G401.6 (cell line): ENCODE measurements at regions not wholly inside any gene's neighbourhood (a gene's known extent, or its start where the extent isn't known, plus 50 kb on each side); places are given as distances from the start of the nearest gene placed in this dataset.
"Not testable (repeated sequence)": the region's sequence is repeated elsewhere in the genome, so short reads cannot be mapped to it uniquely, and the experiment has no call there.

Experiments
- FAIRE-seq: peaks from 2 replicates; lab custom pipeline; 2012; peaks lifted over from hg19 to GRCh38; lab: Jason Lieb, UNC

- FAIRE-seq = no peak
Observed at GRCh38 chr2:81495556-81495955, 1191.0 kb upstream of the LRRTM1 start.

DNA sequence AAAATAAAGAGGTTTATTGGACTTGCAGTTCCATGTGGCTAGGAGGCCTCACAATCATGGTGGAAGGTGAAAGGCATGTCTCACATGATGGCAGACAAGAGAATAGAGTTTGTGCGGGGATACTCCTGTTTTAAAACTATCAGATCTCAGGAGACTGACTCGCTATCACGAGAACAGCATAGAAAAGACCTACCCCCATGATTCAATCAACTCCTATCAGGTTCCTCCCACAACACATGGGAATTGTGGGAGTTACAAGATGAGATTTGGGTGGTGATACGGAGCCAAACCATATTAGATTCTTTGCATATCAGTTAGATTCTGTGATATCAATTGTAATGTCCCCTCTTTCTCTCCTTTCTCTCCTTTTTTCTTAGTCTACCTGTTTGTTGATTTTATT lies 1178.7 kb upstream of the LRRTM1 start:
- FAIRE-seq = no peak

GRCh38 chr2:81481994-81482368 lies 1177.4 kb upstream of the LRRTM1 start:
- no peak for FAIRE-seq

DNA sequence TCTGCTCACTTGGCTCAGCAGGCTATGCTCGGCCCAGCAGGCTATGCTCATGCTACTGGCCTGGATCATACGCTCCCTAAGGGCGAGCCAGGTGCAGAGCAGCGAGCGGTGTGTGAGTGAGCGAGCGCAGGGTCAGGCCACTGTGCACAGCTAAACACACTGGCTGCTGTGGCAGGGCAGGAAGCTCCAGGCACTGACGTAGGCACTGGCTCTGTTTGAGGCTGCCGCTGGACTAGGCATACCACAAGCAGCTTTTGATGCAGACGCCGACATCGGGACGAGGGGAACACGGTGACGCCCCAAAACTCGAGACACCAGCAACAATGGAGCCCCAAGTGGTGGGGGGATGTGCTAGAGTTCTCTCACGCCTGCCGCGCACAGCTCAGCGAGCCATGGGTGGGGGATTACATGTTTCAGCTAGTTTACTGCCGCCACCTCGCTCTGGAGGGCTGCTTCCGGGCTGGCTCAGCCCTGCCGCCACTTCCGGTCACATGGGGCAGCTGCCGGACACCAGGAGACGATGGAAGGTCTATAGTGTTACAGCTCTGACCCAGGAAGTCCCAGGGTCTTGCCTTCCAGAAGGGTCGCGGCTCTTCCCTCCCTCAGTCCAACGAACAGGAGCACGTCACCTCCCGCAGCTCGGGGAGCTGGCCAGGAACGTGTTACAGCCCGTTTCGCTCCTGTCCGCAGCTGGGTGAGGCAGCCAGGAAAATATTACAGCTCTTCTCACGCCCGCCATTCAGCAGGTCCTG lies 1176.9 kb upstream of the LRRTM1 start:
- no peak for FAIRE-seq

DNA sequence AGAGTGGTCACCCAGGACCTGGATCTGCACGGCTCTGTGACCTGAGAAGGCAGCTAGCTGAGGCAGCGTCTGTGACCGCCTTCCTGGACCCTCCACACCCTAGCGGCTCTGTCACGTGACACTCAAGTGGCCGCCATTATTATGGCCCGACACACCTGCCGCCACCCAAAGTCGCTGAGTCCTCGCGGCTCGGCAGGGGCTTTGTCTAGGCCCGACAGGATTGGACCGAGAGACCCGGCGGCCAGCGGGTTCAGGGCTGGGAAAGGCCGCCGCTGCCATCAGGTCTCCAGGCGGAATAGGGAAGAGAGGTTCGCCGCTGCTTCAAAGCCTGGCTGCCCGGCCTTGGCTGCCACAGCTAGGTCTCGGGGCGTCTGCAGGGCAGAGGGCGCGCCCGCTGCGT lies 1162.5 kb upstream of the LRRTM1 start:
- no peak for FAIRE-seq

- no peak for FAIRE-seq
Observed at GRCh38 chr2:81462420-81462819, 1157.9 kb upstream of the LRRTM1 start.

DNA sequence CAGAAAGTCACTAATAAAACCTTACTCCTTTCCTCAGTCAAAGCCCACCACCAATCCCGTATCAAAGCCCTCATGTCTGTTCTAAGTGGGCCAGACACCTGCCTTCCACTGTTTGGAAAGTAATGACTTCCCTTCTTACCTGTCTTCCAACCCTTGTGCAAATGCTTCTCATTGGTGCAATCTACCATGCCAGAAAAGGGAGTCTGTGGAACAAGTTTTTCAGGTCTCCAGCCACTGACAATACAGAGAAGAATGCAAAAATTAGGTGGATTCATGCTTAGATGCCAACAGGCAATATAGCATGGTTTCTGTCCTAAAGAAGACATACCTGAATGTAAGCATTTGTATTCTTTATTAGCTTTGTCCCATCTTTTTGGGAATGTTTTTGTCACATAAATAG lies 1140.6 kb upstream of the LRRTM1 start:
- no peak for FAIRE-seq

DNA sequence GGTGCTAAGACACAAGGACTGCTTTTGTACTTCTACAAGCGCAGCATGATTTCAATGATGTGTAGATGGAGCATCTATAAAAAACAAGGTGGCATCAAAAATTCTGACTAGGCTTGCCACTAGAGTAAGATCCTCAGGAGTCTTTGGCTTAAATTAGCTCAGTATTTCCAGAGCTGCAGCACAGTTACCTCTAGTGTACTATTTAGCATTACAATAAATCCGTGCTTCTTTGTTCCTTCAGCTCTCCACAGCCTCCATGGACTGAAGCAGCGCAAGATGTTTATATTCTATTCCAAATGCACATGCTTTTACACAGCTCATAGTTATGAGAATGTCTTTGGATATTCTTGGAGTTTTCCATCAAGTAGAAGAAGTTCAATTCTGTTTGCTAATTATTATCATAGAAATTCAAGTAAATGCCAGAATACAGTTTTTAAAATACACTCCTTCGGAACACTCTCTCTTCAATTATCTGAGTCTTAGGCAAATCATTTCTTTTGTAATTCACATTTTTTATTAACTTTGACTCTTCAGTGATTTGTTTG lies 1133.0 kb upstream of the LRRTM1 start:
- no peak for FAIRE-seq

GRCh38 chr2:81436256-81436655 lies 1131.7 kb upstream of the LRRTM1 start:
- FAIRE-seq = no peak

GRCh38 chr2:81412681-81413080 lies 1108.1 kb upstream of the LRRTM1 start:
- FAIRE-seq = no peak

DNA sequence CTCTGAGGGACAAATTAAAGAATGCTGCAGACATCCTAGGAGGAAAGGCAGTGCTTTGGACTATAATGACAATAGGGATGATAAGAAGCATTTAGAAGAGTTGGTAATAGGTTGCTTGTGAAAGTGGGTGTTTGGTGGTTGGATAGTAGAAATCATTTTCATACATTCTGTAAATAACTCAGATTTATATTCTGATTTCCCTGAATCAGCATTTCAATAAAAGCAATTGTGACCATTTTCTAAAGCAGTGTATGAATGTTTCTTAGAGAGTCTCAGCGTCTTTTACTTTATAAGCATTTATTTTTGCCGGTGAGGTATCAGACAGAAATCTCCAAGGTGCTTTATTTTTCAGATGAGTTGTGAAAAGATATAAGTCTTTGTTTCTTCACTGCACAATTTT lies 1099.0 kb upstream of the LRRTM1 start:
- FAIRE-seq = no peak

DNA sequence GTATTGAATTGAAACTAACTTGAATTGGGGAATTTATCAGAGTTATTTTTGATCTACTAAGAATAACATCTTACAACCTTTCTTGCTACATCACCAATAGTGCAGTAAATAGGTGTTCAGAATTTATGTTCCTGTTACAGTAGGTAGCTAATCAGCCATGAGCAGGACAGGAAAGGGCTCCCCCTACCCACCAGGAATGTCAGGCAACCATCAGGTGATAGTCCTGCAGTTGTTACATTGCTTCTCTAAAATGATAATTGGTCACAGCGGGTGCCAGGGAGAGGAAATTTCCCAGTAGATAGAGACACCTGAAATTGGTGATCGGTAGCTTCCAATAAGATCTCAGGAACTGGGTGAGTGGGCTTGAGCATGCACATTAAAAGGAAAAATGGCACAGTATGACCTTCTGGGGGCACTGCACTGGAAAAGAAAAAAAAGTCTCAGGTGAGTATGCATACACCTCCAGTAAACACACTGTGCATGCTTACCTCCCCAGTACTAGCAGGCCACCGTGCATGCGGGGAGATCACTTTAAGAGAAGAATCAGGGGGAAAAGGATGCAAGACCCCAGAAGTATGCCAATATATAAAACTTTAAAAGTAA lies 1092.0 kb upstream of the LRRTM1 start:
- no peak for FAIRE-seq

GRCh38 chr2:81395746-81396145 lies 1091.2 kb upstream of the LRRTM1 start:
- FAIRE-seq = no peak

- FAIRE-seq = no peak
Observed at GRCh38 chr2:81389203-81389602, 1084.7 kb upstream of the LRRTM1 start.

DNA sequence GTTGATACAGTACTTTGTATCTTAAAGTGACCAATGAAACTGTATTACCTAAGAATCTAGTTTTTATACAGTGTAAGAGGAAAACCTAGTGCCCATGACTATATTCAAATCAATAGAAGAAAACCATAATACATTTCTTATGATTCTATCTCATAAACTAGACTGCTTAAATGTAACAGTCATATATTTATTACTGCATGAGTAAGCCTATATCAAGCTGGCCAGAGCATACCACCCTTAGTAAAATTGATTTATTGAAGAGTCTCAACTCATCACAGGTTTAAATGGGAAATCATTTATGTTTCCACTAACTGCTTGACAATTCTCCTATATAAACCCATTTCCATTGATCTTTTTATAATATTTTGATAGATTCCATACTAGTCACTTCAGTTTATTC lies 1059.2 kb upstream of the LRRTM1 start:
- FAIRE-seq = no peak

DNA sequence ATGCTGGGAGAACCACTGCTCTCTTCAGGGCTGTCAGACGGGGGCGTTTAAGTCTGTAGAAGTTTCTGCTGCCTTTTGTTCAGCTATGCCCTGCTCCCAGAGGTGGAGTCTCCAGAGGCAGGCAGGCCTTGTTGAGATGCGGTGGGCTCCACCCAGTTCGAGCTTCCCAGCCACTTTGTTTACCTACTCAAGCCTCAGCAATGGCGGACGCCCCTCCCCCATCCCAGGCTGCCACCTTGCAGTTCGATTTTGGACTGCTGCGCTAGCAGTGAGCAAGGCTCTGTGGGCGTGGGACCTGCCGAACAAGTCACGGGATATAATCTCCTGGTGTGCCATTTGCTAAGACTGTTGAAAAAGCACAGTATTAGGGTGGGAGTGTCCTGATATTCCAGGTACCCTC lies 1057.9 kb upstream of the LRRTM1 start:
- not testable (repeated sequence) for FAIRE-seq

DNA sequence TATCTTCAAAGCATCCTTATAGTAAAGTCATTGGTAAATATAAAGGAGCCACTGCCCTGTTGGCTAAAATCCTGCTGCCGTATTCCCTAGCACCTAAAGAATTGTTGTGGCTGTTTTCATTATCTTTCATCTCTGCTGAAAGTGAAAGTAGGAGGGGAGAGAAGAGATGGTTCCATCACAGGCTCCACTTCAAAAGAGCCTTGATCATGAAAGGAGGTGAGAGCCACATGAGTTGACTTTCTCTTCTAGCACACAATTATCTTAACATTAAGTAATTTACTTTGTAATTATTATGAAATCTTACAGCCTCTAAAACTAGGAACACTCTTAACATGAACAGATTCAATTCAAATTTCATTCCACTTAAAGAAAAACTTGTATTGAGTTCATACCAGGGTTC lies 1050.9 kb upstream of the LRRTM1 start:
- no peak for FAIRE-seq

GRCh38 chr2:81334046-81334445 lies 1029.5 kb upstream of the LRRTM1 start:
- FAIRE-seq = no peak

DNA sequence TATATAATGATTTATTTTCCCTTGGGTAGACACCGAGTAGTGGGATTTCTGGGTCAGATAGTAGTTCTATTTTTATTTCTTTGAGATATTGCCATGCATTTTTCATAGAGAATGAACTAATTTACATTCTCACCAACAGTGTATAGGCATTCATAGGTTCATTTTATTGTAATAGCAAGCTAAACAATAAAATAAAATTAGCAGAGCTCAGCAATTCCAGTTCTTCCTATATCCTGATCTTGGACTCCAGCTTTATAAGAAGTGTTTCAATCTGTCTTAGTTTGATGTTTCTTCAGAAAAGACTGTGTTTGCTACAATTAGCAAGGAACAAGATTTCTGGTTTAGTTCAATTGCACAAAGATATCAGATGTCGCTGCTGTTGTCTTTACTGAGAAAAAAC lies 1024.4 kb upstream of the LRRTM1 start:
- no peak for FAIRE-seq

- FAIRE-seq = no peak
Observed at GRCh38 chr2:81327911-81328310, 1023.4 kb upstream of the LRRTM1 start.

DNA sequence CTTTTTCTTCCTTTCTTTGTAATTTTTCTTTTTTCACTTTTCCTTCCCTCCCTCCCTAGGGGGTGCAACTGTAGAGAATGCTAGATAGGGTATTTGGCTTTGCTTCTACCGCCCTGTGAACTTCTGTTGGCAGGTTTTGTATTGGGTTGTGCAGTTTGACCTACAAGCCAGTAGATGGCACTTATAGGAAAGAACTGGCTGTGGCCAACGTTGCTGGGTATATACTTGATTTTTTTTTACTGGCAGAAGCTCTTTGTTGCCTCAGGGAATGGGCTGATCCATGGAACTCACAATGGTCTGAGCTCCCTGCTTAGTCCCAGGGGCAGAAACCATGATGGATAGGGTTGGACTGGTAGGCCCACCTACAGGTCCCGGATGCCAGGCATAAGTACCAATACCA lies 1019.5 kb upstream of the LRRTM1 start:
- no peak for FAIRE-seq

- no peak for FAIRE-seq
Observed at GRCh38 chr2:81304154-81304830, 999.7 kb upstream of the LRRTM1 start.

DNA sequence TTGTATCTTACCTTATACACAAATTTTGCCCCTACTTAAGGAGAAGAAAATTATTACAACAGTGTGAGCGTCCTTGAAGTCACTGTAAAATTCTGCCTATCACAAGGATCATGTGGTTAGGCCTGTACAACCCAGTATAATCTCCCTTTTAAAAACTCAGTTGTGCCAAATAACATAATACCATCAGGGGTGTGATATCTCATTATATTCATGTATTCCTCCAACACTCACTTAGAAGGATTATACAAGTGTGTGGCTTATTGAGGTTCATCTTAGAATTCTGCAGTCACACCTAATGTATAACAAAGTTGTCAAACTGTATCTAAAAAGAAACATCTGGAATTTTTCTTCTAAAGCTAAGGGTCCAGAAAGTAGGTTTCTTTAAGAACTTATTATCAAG lies 998.8 kb upstream of the LRRTM1 start:
- FAIRE-seq = no peak

DNA sequence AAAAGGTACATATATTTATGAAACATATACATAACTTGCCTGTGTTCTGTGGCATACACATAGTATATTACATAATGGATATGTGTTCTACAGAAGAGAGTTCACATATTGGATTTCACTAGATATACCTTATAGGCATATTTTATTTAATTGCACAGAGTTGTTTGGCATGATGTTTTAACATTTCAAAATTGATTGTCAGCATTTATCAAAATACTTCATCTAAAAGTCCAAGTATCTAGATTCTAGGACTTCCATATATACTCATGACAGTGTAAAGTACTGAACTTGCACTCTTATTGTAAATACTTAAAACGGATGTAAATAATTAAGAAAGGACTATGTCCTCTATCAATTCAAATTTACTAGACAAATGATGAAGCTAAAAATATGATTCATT lies 995.3 kb upstream of the LRRTM1 start:
- FAIRE-seq = no peak
